ENCODE measurements at regions not wholly inside any gene's neighbourhood (a gene's known extent, or its start where the extent isn't known, plus 50 kb on each side); places are given as distances from the start of the nearest gene placed in this dataset.

- in situ Hi-C loops (cut with MboI; ENCODE audit: low pct_unique_long_range_greater_than_20kb, low sequenced_read_pairs, unreplicated experiment): no loop called here
- no peak for TF ChIP-seq CTCF (IDR thresholded peaks at IDR 0.05; ENCODE audit: extremely low read depth, insufficient read depth, missing control alignments)
- DNase-seq (ENCODE audit: low spot score): no peak
These were observed 707.1 kb upstream of the SPRY2 start for GRCh38 chr13:81048026-81048461.

GRCh38 chr13:81041761-81042160 is 700.8 kb upstream of the SPRY2 start:
- in situ Hi-C loops (cut with MboI; ENCODE audit: low pct_unique_long_range_greater_than_20kb, low sequenced_read_pairs, unreplicated experiment): no loop called here
- no peak for TF ChIP-seq CTCF (IDR thresholded peaks at IDR 0.05; ENCODE audit: extremely low read depth, insufficient read depth, missing control alignments)
- DNase-seq (ENCODE audit: low spot score): no peak

GRCh38 chr13:81031996-81032395 is 691.1 kb upstream of the SPRY2 start:
- DNase-seq (ENCODE audit: low spot score): no peak
- no peak for TF ChIP-seq CTCF (IDR thresholded peaks at IDR 0.05; ENCODE audit: extremely low read depth, insufficient read depth, missing control alignments)
- in situ Hi-C loops (cut with MboI; ENCODE audit: low pct_unique_long_range_greater_than_20kb, low sequenced_read_pairs, unreplicated experiment): no loop called here

- DNase-seq (ENCODE audit: low spot score): no peak
- TF ChIP-seq CTCF (IDR thresholded peaks at IDR 0.05; ENCODE audit: extremely low read depth, insufficient read depth, missing control alignments): no peak
- in situ Hi-C loops (cut with MboI; ENCODE audit: low pct_unique_long_range_greater_than_20kb, low sequenced_read_pairs, unreplicated experiment): no loop called here
These were observed 684.2 kb upstream of the SPRY2 start for GRCh38 chr13:81025091-81025490.

GRCh38 chr13:81021284-81021840 is 680.4 kb upstream of the SPRY2 start:
- DNase-seq (ENCODE audit: low spot score): no peak
- in situ Hi-C loops (cut with MboI; ENCODE audit: low pct_unique_long_range_greater_than_20kb, low sequenced_read_pairs, unreplicated experiment): loop anchor here (25.0 kb wide), 1 partner anchor 1334 kb away; no protein-coding TSS in a partner anchor
- no peak for TF ChIP-seq CTCF (IDR thresholded peaks at IDR 0.05; ENCODE audit: extremely low read depth, insufficient read depth, missing control alignments)

GRCh38 chr13:81020010-81020409 is 679.1 kb upstream of the SPRY2 start:
- no peak for DNase-seq (ENCODE audit: low spot score)
- no peak for TF ChIP-seq CTCF (IDR thresholded peaks at IDR 0.05; ENCODE audit: extremely low read depth, insufficient read depth, missing control alignments)
- in situ Hi-C loops (cut with MboI; ENCODE audit: low pct_unique_long_range_greater_than_20kb, low sequenced_read_pairs, unreplicated experiment): loop anchor here (25.0 kb wide), 1 partner anchor 1333 kb away; no protein-coding TSS in a partner anchor
